ENCODE measurements at regions not wholly inside any gene's neighbourhood (a gene's known extent, or its start where the extent isn't known, plus 50 kb on each side); places are given as distances from the start of the nearest gene placed in this dataset.

DNA sequence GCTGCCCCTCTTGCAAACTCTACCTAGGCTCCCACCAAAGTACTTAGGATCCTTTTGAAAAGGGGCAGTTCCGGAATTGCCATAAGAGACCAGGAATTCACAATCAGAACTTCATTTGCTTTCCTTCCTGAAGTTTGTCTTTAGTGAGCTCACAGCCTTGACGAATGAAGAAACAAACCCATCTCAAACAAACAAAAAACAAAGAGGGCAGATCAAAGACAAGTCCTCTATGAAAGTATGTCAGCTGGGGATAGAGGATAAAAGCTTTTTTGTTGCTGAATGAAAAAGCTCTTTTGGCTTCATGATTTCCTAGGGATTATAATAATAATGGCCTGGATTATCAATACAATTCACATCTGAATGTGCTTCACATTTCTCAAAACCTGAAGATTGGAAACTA lies 357.9 kb upstream of the DUSP10 start:
- TF ChIP-seq, protein P1, sequence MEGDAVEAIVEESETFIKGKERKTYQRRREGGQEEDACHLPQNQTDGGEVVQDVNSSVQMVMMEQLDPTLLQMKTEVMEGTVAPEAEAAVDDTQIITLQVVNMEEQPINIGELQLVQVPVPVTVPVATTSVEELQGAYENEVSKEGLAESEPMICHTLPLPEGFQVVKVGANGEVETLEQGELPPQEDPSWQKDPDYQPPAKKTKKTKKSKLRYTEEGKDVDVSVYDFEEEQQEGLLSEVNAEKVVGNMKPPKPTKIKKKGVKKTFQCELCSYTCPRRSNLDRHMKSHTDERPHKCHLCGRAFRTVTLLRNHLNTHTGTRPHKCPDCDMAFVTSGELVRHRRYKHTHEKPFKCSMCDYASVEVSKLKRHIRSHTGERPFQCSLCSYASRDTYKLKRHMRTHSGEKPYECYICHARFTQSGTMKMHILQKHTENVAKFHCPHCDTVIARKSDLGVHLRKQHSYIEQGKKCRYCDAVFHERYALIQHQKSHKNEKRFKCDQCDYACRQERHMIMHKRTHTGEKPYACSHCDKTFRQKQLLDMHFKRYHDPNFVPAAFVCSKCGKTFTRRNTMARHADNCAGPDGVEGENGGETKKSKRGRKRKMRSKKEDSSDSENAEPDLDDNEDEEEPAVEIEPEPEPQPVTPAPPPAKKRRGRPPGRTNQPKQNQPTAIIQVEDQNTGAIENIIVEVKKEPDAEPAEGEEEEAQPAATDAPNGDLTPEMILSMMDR (IDR thresholded peaks at IDR 0.05; ENCODE audit: low read depth, low read length, poor library complexity, severe bottlenecking): no peak
- no peak for TF ChIP-seq EZH2phosphoT487 (IDR thresholded peaks at IDR 0.05; ENCODE audit: borderline replicate concordance, low read length)
- Histone ChIP-seq H3K4me1 (ENCODE audit: control insufficient read depth, low read length) (no peaks in the 10 kb centered on the region), H3K4me3 (ENCODE audit: low read length) (no peak overlapping the region), H3F3A (ENCODE audit: control insufficient read depth, insufficient read depth) (no peaks in the 10 kb centered on the region), H3K9me3 (ENCODE audit: control insufficient read depth, insufficient read depth, low read length) (no peaks in the 10 kb centered on the region), H4K20me1 (ENCODE audit: control insufficient read depth, insufficient read depth, low read depth, low read length) (no peaks in the 10 kb centered on the region), H3K9me2 (replicated peaks; ENCODE audit: control insufficient read depth, low read length) (no peaks in the 10 kb centered on the region), H3K4me2 (ENCODE audit: low read length) (no peak overlapping the region), H3K79me2 (ENCODE audit: control insufficient read depth, low read length) (no peaks in the 10 kb centered on the region), H3K27ac (ENCODE audit: low read depth, low read length) (no peak overlapping the region), H3K27me3 (ENCODE audit: control insufficient read depth, low read length) (no peaks in the 10 kb centered on the region), H3K36me3 (ENCODE audit: control insufficient read depth, low read length) (no peaks in the 10 kb centered on the region)

DNA sequence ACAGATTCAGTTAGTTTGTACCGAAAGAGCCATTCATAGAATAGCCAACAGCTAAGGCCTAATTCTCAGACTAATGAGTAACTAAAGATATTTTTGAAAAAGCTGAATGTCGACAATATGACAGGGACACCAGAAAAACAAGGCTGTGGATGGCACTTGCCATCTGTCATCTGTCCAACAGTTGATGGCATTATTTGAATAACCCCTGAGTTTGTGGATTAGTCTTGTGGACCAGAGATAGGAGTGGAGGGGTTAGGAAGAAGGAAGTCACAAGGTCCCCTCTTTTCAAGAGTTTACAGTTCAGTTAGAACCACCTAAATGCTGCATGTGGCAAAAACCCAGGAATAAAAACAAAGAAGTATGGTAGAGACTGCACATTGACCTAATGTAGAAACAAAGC lies 356.5 kb upstream of the DUSP10 start:
- no peaks in the 10 kb centered on the region for H4K20me1 ChIP-seq (ENCODE audit: control insufficient read depth, insufficient read depth, low read depth, low read length)
- no peaks in the 10 kb centered on the region for H3K36me3 ChIP-seq (ENCODE audit: control insufficient read depth, low read length)
- no peak overlapping the region for H3K27ac ChIP-seq (ENCODE audit: low read depth, low read length)
- no peak overlapping the region for H3K4me3 ChIP-seq (ENCODE audit: low read length)
- no peak overlapping the region for H3K4me2 ChIP-seq (ENCODE audit: low read length)
- no peaks in the 10 kb centered on the region for H3F3A ChIP-seq (ENCODE audit: control insufficient read depth, insufficient read depth)
- no peaks in the 10 kb centered on the region for H3K9me3 ChIP-seq (ENCODE audit: control insufficient read depth, insufficient read depth, low read length)
- no peak for TF ChIP-seq EZH2phosphoT487 (IDR thresholded peaks at IDR 0.05; ENCODE audit: borderline replicate concordance, low read length)
- TF ChIP-seq, protein P1 (IDR thresholded peaks at IDR 0.05; ENCODE audit: low read depth, low read length, poor library complexity, severe bottlenecking): no peak
- H3K79me2 ChIP-seq (ENCODE audit: control insufficient read depth, low read length): no peaks in the 10 kb centered on the region
- no peaks in the 10 kb centered on the region for H3K4me1 ChIP-seq (ENCODE audit: control insufficient read depth, low read length)
- H3K27me3 ChIP-seq (ENCODE audit: control insufficient read depth, low read length): no peaks in the 10 kb centered on the region
- H3K9me2 ChIP-seq (replicated peaks; ENCODE audit: control insufficient read depth, low read length): no peaks in the 10 kb centered on the region

DNA sequence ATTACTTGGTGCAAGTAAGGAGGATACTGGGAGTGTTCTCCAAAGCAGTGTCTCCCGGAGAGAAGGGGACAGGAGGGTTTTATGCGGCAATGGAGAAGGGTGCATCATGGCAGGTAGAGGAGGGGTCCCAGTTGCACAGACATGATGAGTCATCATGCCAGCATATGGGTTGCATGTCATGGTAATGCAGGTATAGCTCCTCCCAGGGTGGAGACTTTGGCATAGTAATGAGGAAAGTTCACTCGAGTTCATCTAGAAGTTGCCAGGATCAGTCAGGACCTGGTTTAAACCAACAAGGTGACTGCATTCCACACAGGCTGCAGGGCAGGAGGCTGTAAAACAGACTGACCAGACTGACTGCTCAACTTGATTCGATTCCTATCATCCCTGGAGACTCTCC lies 355.7 kb upstream of the DUSP10 start:
- H3K4me1 ChIP-seq (ENCODE audit: control insufficient read depth, low read length): no peaks in the 10 kb centered on the region
- no peaks in the 10 kb centered on the region for H3K27me3 ChIP-seq (ENCODE audit: control insufficient read depth, low read length)
- H4K20me1 ChIP-seq (ENCODE audit: control insufficient read depth, insufficient read depth, low read depth, low read length): no peaks in the 10 kb centered on the region
- no peaks in the 10 kb centered on the region for H3K9me3 ChIP-seq (ENCODE audit: control insufficient read depth, insufficient read depth, low read length)
- H3F3A ChIP-seq (ENCODE audit: control insufficient read depth, insufficient read depth): no peaks in the 10 kb centered on the region
- no peak overlapping the region for H3K4me2 ChIP-seq (ENCODE audit: low read length)
- no peak for TF ChIP-seq EZH2phosphoT487 (IDR thresholded peaks at IDR 0.05; ENCODE audit: borderline replicate concordance, low read length)
- TF ChIP-seq, protein P1 (IDR thresholded peaks at IDR 0.05; ENCODE audit: low read depth, low read length, poor library complexity, severe bottlenecking): no peak
- H3K27ac ChIP-seq (ENCODE audit: low read depth, low read length): no peak overlapping the region
- H3K79me2 ChIP-seq (ENCODE audit: control insufficient read depth, low read length): no peaks in the 10 kb centered on the region
- H3K36me3 ChIP-seq (ENCODE audit: control insufficient read depth, low read length): no peaks in the 10 kb centered on the region
- H3K9me2 ChIP-seq (replicated peaks; ENCODE audit: control insufficient read depth, low read length): no peaks in the 10 kb centered on the region
- H3K4me3 ChIP-seq (ENCODE audit: low read length): no peak overlapping the region

DNA sequence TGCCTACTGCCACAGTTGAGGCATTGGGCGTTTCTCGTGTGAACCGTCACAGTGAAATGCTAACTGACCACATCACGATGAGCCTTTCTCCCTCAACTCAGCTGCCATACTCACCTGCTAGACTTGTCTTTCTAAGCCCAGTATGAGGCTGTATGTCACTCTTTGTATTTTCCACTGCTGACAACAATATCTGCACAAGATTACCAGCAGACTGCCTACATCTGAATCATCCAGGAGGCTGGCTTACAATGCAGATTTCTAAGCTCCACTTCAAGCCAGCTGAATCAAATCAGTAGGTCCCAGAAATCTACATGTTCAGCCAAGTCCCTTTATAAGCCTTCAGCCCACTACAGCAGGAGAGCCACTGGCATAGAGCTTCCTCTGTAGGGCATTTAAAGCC lies 355.0 kb upstream of the DUSP10 start:
- no peak overlapping the region for H3K27ac ChIP-seq (ENCODE audit: low read depth, low read length)
- H3F3A ChIP-seq (ENCODE audit: control insufficient read depth, insufficient read depth): no peaks in the 10 kb centered on the region
- no peaks in the 10 kb centered on the region for H3K9me2 ChIP-seq (replicated peaks; ENCODE audit: control insufficient read depth, low read length)
- H3K27me3 ChIP-seq (ENCODE audit: control insufficient read depth, low read length): no peaks in the 10 kb centered on the region
- TF ChIP-seq, protein P1 (IDR thresholded peaks at IDR 0.05; ENCODE audit: low read depth, low read length, poor library complexity, severe bottlenecking): no peak
- TF ChIP-seq EZH2phosphoT487 (IDR thresholded peaks at IDR 0.05; ENCODE audit: borderline replicate concordance, low read length): no peak
- H3K36me3 ChIP-seq (ENCODE audit: control insufficient read depth, low read length): no peaks in the 10 kb centered on the region
- H3K79me2 ChIP-seq (ENCODE audit: control insufficient read depth, low read length): no peaks in the 10 kb centered on the region
- no peaks in the 10 kb centered on the region for H3K4me1 ChIP-seq (ENCODE audit: control insufficient read depth, low read length)
- H3K4me2 ChIP-seq (ENCODE audit: low read length): no peak overlapping the region
- no peaks in the 10 kb centered on the region for H3K9me3 ChIP-seq (ENCODE audit: control insufficient read depth, insufficient read depth, low read length)
- H3K4me3 ChIP-seq (ENCODE audit: low read length): no peak overlapping the region
- no peaks in the 10 kb centered on the region for H4K20me1 ChIP-seq (ENCODE audit: control insufficient read depth, insufficient read depth, low read depth, low read length)
